Uterus (tissue), 2 donors: ENCODE measurements at regions not wholly inside any gene's neighbourhood (a gene's known extent, or its start where the extent isn't known, plus 50 kb on each side); places are given as distances from the start of the nearest gene placed in this dataset.
"Not testable (repeated sequence)": the region's sequence is repeated elsewhere in the genome, so short reads cannot be mapped to it uniquely, and the experiment has no call there.

Source experiments
- CTCF ChIP-seq, 4 experiments: fragments of 200-600 bp in 2 of 4; fragments of 450-650 bp in 2 of 4; sonication (generic) in 2 of 4; IDR thresholded peaks; one replicate each; pipeline ENCODE4 v1.5.1; 2016 to 2019; ENCODE audit warnings: antibody characterized with exemption in 4 of 4, mild to moderate bottlenecking in 2 of 4, moderate library complexity in 1 of 4
- POLR2A ChIP-seq, 2 donors: fragments of 450-650 bp; IDR thresholded peaks; one replicate each; pipeline ENCODE4 v1.6.1; 2016; ENCODE audit warnings: antibody characterized with exemption in 2 of 2, mild to moderate bottlenecking in 1 of 2, moderate library complexity in 1 of 2

- TF ChIP-seq CTCF, POLR2A (IDR thresholded peaks at IDR 0.05): not testable (repeated sequence)
Observed at GRCh38 chr11:87764075-87764474, 411.2 kb downstream of the RAB38 start.
